Endothelial cell of umbilical vein (primary cell): ENCODE measurements at regions not wholly inside any gene's neighbourhood (a gene's known extent, or its start where the extent isn't known, plus 50 kb on each side); places are given as distances from the start of the nearest gene placed in this dataset.

ENCODE experiments used
- BruUV-seq: library from RNA; stranded (reverse); fragments of 400-500 nt; replicated peaks from 2 replicates; lab custom pipeline; 2021; lab: Mats Ljungman, UMichigan
- CTCF ChIA-PET: fragments of 300-600, 350-600 bp; sonication (Branson Sonifier 250); formaldehyde crosslinking; loops from one replicate; lab custom pipeline; 2021; ENCODE audit warnings: antibody characterized with exemption, inconsistent platforms; lab: Charles Lee
- POLR2A ChIA-PET: fragments of 300-600, 350-600 bp; sonication (Branson Sonifier 250); formaldehyde crosslinking; loops from one replicate; lab custom pipeline; 2021; ENCODE audit warnings: antibody characterized with exemption, inconsistent platforms; lab: Charles Lee
- DNase-seq: peaks from one replicate; pipeline ENCODE4 v3.0.0-alpha.2; 2011; ENCODE audit warnings: low read depth, low spot score
- FAIRE-seq: peaks from 2 replicates; lab custom pipeline; 2011; peaks lifted over from hg19 to GRCh38; lab: Jason Lieb, UNC
- H2AFZ ChIP-seq: 2 replicates; pipeline ENCODE4 v1.6.0; 2012; ENCODE audit warnings: low read depth, low read length, control low read depth, inconsistent platforms
- H3K27ac ChIP-seq: 2 replicates; pipeline ENCODE4 v1.5.1; 2011; ENCODE audit warnings: low read depth, mild to moderate bottlenecking, control low read depth, low read length, moderate library complexity; ENCODE audit not compliant: insufficient read depth
- H3K27me3 ChIP-seq, 2 experiments: 2 replicates each; pipeline versions ENCODE4 v1.6.0 to v1.6.1; 2011; ENCODE audit warnings: low read length in 2 of 2, mixed read lengths in 1 of 2; ENCODE audit not compliant: control insufficient read depth in 2 of 2, insufficient read depth in 2 of 2
- H3K36me3 ChIP-seq, 2 experiments: 2 replicates in 1 of 2; 3 replicates in 1 of 2; pipeline ENCODE4 v1.5.1; 2011; ENCODE audit warnings: low read length in 2 of 2, mild to moderate bottlenecking in 1 of 2, moderate library complexity in 1 of 2; ENCODE audit not compliant: control insufficient read depth in 2 of 2, insufficient read depth in 2 of 2; ENCODE audit errors: extremely low read depth in 1 of 2
- H3K4me1 ChIP-seq: 3 replicates; pipeline ENCODE4 v1.5.1; 2011; ENCODE audit warnings: mild to moderate bottlenecking, low read length; ENCODE audit not compliant: control insufficient read depth, insufficient read depth; ENCODE audit errors: extremely low read depth
- H3K4me2 ChIP-seq: 2 replicates; pipeline ENCODE4 v1.6.1; 2011; ENCODE audit warnings: low read length, control low read depth, mixed read lengths; ENCODE audit not compliant: insufficient read depth
- H3K4me3 ChIP-seq, 3 experiments: fragments of 200-600 bp in 1 of 3; sonication (generic), shearing (Covaris generic) in 1 of 3; replicated peaks in 1 of 3; 2 replicates each; pipeline ENCODE4 v1.5.1; 2011 to 2016; ENCODE audit warnings: control low read depth in 3 of 3, low read length in 3 of 3, mild to moderate bottlenecking in 2 of 3, inconsistent platforms in 1 of 3, low read depth in 1 of 3, moderate library complexity in 1 of 3; ENCODE audit not compliant: insufficient read depth in 1 of 3
- H3K79me2 ChIP-seq: 2 replicates; pipeline ENCODE4 v1.6.0; 2012; ENCODE audit warnings: low read length, inconsistent platforms; ENCODE audit not compliant: control insufficient read depth, insufficient read depth
- H3K9ac ChIP-seq: replicated peaks from 2 replicates; pipeline ENCODE3; 2011; ENCODE audit warnings: low read length, control low read depth; ENCODE audit not compliant: insufficient read depth; ENCODE audit errors: extremely low read depth
- H3K9me1 ChIP-seq: replicated peaks from 3 replicates; pipeline ENCODE4 v1.6.0; 2011; ENCODE audit warnings: mild to moderate bottlenecking, low read length; ENCODE audit not compliant: control insufficient read depth, insufficient read depth; ENCODE audit errors: extremely low read depth
- H3K9me3 ChIP-seq: replicated peaks from 2 replicates; pipeline ENCODE4 v1.5.1; 2012; ENCODE audit warnings: low read length, inconsistent platforms; ENCODE audit not compliant: control insufficient read depth, insufficient read depth
- H4K20me1 ChIP-seq: replicated peaks from 2 replicates; pipeline ENCODE3; 2011; ENCODE audit warnings: mild to moderate bottlenecking, low read length; ENCODE audit not compliant: control insufficient read depth, insufficient read depth; ENCODE audit errors: extremely low read depth
- EZH2 ChIP-seq: IDR thresholded peaks from 2 replicates; pipeline ENCODE4 v1.6.1; 2012; ENCODE audit warnings: borderline replicate concordance, low read depth, mild to moderate bottlenecking, moderate library complexity, low read length, inconsistent platforms; ENCODE audit not compliant: severe bottlenecking
- FOS ChIP-seq: IDR thresholded peaks from 2 replicates; pipeline ENCODE4 v1.6.1; 2011; ENCODE audit warnings: mild to moderate bottlenecking, low read length, moderate library complexity, borderline replicate concordance; ENCODE audit not compliant: insufficient read depth
- GATA2 ChIP-seq: IDR thresholded peaks from 2 replicates; pipeline ENCODE4 v1.7.0; 2011; ENCODE audit warnings: low read depth, mild to moderate bottlenecking, moderate library complexity, mixed read lengths, low read length; ENCODE audit not compliant: insufficient read length, insufficient read depth
- JUN ChIP-seq: IDR thresholded peaks from 2 replicates; pipeline ENCODE4 v1.6.1; 2011; ENCODE audit warnings: borderline replicate concordance, low read depth; ENCODE audit not compliant: insufficient read length, insufficient read depth
- MAX ChIP-seq: IDR thresholded peaks from 2 replicates; pipeline ENCODE4 v1.6.1; 2011; ENCODE audit not compliant: insufficient read depth, insufficient read length
- MYC ChIP-seq: IDR thresholded peaks from one replicate; pipeline ENCODE4 v1.6.1; 2011; ENCODE audit warnings: mild to moderate bottlenecking, low read depth, low read length
- POLR2A ChIP-seq: IDR thresholded peaks from 2 replicates; pipeline ENCODE4 v1.6.1; 2012; ENCODE audit warnings: low read depth, mild to moderate bottlenecking, control low read depth, low read length
- POLR2AphosphoS5 ChIP-seq: IDR thresholded peaks from 2 replicates; pipeline ENCODE4 v1.6.1; 2012; ENCODE audit warnings: low read depth, mild to moderate bottlenecking, control low read depth, low read length, moderate library complexity; ENCODE audit not compliant: insufficient read depth
- dilution Hi-C: fragments of 300-500 bp; cut with MboI; formaldehyde crosslinking; loops from one replicate; pipeline ENCODE4 v1.15.0; 2019; ENCODE audit warnings: low sequenced_read_pairs; ENCODE audit not compliant: extremely low pct_ligation_motif_present
- intact Hi-C: fragments of 100-400 bp; cut with micrococcal nuclease; formaldehyde crosslinking; loops from one replicate; pipeline ENCODE4 v1.10.0; 2022
- TF ChIP-seq, protein P1 (sequence below), 2 donors: IDR thresholded peaks; 1 replicate in 1 of 2; 2 replicates in 1 of 2; pipeline ENCODE4 v1.5.1; 2011; ENCODE audit warnings: low read length in 2 of 2, mild to moderate bottlenecking in 2 of 2, moderate library complexity in 2 of 2, control low read depth in 1 of 2, inconsistent platforms in 1 of 2, low read depth in 1 of 2; ENCODE audit not compliant: insufficient read depth in 1 of 2; ENCODE audit errors: extremely low read depth in 1 of 2

GRCh38 chr2:144621266-144621665 is 101.3 kb upstream of the ZEB2 start:
- CTCF ChIA-PET = interaction anchor here (1.0 kb wide), 1 partner anchor 13 kb away, joined by 3 read pairs; no protein-coding TSS in a partner anchor

More at GRCh38 chr2:144621266-144621665, 101.3 kb upstream of the ZEB2 start:
- no peak for FAIRE-seq
- DNase-seq = no peak
- intact Hi-C loops (no loop called here), dilution Hi-C loops (no loop called here)
- no peaks in the 10 kb centered on the region for H3K79me2 ChIP-seq
- no peaks in the 10 kb centered on the region for H3K9me1 ChIP-seq
- H3K9me3 ChIP-seq = no peaks in the 10 kb centered on the region
- H3K27me3 ChIP-seq = no peaks in the 10 kb centered on the region
- no peak for TF ChIP-seq POLR2A
- no peak for TF ChIP-seq EZH2
- no peak for TF ChIP-seq GATA2
- no peak for TF ChIP-seq MAX
- no peak for TF ChIP-seq JUN
- TF ChIP-seq, protein P1, sequence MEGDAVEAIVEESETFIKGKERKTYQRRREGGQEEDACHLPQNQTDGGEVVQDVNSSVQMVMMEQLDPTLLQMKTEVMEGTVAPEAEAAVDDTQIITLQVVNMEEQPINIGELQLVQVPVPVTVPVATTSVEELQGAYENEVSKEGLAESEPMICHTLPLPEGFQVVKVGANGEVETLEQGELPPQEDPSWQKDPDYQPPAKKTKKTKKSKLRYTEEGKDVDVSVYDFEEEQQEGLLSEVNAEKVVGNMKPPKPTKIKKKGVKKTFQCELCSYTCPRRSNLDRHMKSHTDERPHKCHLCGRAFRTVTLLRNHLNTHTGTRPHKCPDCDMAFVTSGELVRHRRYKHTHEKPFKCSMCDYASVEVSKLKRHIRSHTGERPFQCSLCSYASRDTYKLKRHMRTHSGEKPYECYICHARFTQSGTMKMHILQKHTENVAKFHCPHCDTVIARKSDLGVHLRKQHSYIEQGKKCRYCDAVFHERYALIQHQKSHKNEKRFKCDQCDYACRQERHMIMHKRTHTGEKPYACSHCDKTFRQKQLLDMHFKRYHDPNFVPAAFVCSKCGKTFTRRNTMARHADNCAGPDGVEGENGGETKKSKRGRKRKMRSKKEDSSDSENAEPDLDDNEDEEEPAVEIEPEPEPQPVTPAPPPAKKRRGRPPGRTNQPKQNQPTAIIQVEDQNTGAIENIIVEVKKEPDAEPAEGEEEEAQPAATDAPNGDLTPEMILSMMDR (IDR thresholded peaks at IDR 0.05; ENCODE audit: extremely low read depth in 1 of 2, insufficient read depth in 1 of 2, low read depth in 1 of 2, low read length in 2 of 2) = no peak
- no peak for TF ChIP-seq FOS
- no peak for TF ChIP-seq MYC
- TF ChIP-seq POLR2AphosphoS5 = no peak
- H3K27ac ChIP-seq = no peak overlapping the region
- POLR2A ChIA-PET = no interaction called here
- H2AFZ ChIP-seq = no peak overlapping the region
- no TSS peak for BruUV-seq
- no peaks in the 10 kb centered on the region for H3K36me3 ChIP-seq
- H3K4me2 ChIP-seq = no peak overlapping the region
- no peak overlapping the region for H3K9ac ChIP-seq
- H4K20me1 ChIP-seq = no peaks in the 10 kb centered on the region
- H3K4me3 ChIP-seq = no peak overlapping the region
- no peaks in the 10 kb centered on the region for H3K4me1 ChIP-seq
